GM12873 (cell line): ENCODE measurements at regions not wholly inside any gene's neighbourhood (a gene's known extent, or its start where the extent isn't known, plus 50 kb on each side); places are given as distances from the start of the nearest gene placed in this dataset.

Source experiments
- CTCF ChIP-seq: IDR thresholded peaks from 2 replicates; pipeline ENCODE4 v1.5.1; 2012; ENCODE audit warnings: low read depth, mild to moderate bottlenecking, moderate library complexity, low read length, control low read depth; ENCODE audit not compliant: insufficient read depth; ENCODE audit errors: missing control alignments

GRCh38 chrX:5399403-5399802, 829.3 kb downstream of the NLGN4X start:
- no peak for TF ChIP-seq CTCF

GRCh38 chrX:5397409-5397808, 831.3 kb downstream of the NLGN4X start:
- TF ChIP-seq CTCF, result no peak

DNA sequence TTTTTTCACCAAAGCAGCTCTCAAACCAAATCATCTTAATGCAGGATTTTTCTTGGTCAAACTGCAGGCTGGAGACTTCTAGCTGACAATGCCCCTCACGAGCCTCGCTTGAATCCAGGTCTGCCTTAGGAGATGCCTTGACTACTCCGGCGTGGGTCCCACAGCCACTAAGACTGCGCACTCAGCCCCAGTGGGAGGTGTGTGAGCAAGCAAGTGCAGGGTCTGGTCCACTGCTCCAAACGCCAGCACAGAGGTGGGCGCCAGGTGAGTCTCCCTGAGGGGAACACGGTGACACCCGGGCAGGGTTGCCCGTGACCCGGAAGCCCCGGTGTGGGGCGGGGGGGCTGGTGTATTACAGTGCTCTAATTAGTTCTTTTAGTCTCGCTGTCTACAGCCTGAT, 838.3 kb downstream of the NLGN4X start:
- no peak for TF ChIP-seq CTCF

GRCh38 chrX:5388087-5388486, 840.6 kb downstream of the NLGN4X start:
- TF ChIP-seq CTCF, result no peak

DNA sequence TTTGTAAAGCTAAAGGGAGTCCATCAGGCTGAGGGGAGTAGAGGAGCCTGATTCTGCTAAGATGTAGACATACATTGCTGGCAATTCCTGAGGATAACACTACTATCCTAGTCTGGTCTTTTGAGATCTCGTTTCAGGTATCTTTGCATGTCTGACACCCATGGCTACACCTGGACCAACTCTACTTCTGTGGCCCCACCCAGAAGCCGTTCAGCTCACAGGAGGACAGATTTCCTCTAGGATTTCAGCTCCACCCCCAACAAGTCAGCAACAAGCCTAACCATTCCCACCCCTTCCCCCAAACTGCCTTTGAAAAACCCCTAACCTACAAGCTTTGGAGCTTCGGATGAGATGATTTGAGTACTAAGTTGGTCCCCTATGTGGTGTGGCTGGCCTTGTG, 848.2 kb downstream of the NLGN4X start:
- TF ChIP-seq CTCF, result no peak

DNA sequence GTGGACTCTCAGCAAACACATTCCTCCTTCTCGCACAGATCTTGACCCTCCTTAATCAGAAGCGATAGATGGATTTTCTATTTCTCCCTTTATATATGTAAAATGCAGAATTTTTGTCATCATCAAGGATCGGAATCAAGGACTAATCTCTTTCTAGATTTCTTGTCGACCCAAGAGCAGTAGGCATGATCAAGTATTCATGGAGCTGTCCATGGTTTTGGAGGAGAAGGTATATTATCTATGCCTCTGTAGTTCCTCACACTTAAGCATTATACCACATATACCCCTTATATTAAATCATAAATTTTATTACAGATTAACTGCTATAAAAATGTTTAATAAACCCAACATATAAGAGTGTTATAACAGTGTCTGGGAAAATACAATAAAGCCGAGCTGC, 886.8 kb downstream of the NLGN4X start:
- TF ChIP-seq CTCF, result no peak

DNA sequence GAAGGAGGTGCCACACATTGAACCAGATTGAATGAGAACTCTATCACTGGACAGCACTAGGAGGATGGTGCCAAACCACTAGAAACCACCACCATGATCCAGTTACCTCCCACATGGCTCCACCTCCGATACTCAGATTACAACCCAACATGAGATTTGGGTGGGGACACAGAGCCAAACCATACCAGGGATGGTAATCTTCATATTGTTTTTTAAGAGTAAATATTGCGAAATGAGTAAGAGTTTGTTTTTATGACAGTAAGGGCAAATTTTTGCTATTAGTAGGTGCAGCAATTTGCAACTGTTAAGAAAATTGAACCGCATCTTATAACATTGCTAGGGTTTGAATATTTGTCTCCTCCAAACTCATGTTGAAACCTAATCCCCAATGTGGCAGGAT, 891.5 kb downstream of the NLGN4X start:
- TF ChIP-seq CTCF, result no peak

DNA sequence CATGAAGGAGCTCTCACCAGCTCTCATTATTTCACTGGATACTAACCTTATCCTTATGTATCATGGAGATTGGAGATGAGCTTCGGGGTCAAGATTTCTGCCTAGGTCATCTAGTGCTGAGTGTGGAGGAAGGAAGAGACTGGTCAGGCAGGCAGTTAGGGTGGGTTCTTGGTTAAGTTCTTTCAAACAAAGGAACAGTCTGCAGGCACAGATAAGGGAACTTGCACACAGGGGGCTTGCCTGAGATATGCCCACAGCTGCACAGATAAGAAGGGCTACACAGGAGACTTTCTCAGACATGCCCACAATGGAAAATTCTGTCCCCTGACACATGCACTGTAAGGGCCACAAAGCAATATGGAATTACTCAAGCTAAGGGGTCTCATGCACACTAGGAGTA, 904.1 kb downstream of the NLGN4X start:
- no peak for TF ChIP-seq CTCF
